IgD-negative memory B cell (primary cell): ENCODE measurements at regions not wholly inside any gene's neighbourhood (a gene's known extent, or its start where the extent isn't known, plus 50 kb on each side); places are given as distances from the start of the nearest gene placed in this dataset.

Source experiments
- H3K27ac Mint-ChIP-seq, 3 donors: one replicate each; pipeline ENCODE4 v1.8.0; 2020 to 2022; ENCODE audit warnings: mild to moderate bottlenecking in 3 of 3, mixed read lengths in 3 of 3, moderate library complexity in 1 of 3
- H3K27me3 Mint-ChIP-seq: one replicate; pipeline ENCODE4 v1.8.0; 2021; ENCODE audit warnings: mixed read lengths
- H3K36me3 Mint-ChIP-seq: one replicate; pipeline ENCODE4 v1.8.0; 2020; ENCODE audit warnings: mild to moderate bottlenecking, mixed read lengths
- H3K4me1 Mint-ChIP-seq, 3 donors: one replicate each; pipeline ENCODE4 v1.8.0; 2020 to 2022; ENCODE audit warnings: mixed read lengths in 3 of 3, mild to moderate bottlenecking in 1 of 3
- H3K4me3 Mint-ChIP-seq, 4 donors: one replicate each; pipeline ENCODE4 v1.8.0; 2020 to 2022; ENCODE audit warnings: mild to moderate bottlenecking in 4 of 4, mixed read lengths in 4 of 4, moderate library complexity in 3 of 4
- H3K9me3 Mint-ChIP-seq, 3 donors: one replicate each; pipeline ENCODE4 v1.8.0; 2020 to 2021; ENCODE audit warnings: mixed read lengths in 3 of 3, mild to moderate bottlenecking in 1 of 3

DNA sequence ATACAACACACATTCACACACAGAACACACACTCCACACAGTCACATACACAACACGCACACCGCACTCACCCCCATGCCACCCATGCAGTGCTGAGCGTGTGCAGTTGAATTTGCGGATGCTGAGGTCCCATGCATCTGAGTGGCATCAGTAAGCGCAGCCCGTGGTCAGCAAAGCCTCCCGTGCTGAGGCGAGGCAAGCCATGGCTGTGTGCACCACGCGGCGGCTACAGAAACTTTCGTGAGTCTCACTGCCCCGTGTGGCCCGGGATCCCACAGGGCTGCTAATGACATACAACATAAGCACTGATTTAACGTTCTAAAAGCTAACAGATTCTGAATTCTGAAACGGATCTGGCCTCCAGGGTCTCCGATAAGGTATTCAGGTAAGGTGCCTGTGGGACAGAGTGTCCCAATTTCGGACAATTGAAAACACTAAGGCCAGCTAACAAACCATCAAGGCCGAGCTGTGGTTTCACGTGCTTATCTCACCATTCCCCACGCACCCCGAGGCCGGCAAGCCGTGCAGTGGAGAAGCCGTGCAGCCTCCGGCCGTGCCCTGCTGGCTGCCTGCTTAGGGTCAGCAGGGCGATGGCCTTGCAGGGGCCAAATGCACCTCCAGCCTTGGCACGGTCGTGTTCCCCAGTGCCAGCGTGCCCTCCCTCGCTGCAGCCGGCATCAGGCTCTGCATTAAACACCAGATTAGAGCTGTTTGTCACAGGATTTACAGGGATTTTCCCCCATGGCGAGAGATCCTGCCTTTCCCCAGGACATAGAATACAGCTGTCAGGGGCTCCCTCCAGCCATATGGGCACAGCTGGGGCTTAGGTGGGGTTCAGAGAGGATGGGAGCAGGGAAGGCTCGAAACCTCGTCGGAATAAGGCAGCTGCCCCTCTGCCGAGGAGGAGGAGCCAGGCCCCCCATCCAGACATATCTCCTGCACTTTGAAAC is 191.7 kb downstream of the C16orf95 start:
- no peaks in the 10 kb centered on the region for H3K36me3 Mint-ChIP-seq
- peaks cover 3% of the 10 kb centered on the region for H3K27me3 Mint-ChIP-seq
- H3K27ac Mint-ChIP-seq = no peak overlapping the region
- no peaks in the 10 kb centered on the region for H3K4me1 Mint-ChIP-seq
- no peak overlapping the region for H3K4me3 Mint-ChIP-seq
- H3K9me3 Mint-ChIP-seq = peaks cover 2 to 7% (median 3%) of the 10 kb centered on the region in 3 donors

DNA sequence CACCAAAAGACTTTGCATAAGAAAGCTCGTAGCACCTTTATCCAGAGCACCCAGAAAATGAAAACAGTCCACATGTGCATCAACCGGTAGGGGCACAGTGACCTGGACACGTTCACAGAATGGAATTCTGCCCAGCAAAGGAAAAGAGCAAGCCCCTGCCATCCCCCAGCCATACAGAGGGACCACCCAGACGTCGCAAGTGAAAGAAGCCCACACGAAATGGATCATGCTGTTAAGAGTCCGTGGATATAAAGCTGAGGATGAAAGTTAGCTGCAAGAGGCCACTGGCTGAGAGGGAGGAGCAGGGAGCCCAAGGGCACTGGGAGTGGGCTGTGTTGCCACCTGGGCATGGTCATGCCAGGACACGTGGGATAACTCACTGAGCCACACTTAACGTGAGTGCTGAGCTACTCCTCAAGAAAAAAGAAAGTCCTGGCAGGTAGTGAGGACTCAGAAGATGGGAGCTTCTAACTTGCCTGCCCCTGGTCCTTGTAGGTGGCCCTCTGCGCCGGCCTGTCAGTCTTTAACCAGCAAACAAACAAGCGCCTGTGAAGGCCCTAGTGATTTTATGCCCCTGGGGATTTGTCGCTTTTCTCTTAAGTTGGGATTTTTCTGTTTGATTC is 190.7 kb downstream of the C16orf95 start:
- peaks cover 3% of the 10 kb centered on the region for H3K27me3 Mint-ChIP-seq
- H3K4me3 Mint-ChIP-seq = no peak overlapping the region
- no peak overlapping the region for H3K27ac Mint-ChIP-seq
- H3K9me3 Mint-ChIP-seq = peaks cover 2 to 7% (median 3%) of the 10 kb centered on the region in 3 donors
- H3K36me3 Mint-ChIP-seq = peaks cover 2% of the 10 kb centered on the region
- no peaks in the 10 kb centered on the region for H3K4me1 Mint-ChIP-seq

DNA sequence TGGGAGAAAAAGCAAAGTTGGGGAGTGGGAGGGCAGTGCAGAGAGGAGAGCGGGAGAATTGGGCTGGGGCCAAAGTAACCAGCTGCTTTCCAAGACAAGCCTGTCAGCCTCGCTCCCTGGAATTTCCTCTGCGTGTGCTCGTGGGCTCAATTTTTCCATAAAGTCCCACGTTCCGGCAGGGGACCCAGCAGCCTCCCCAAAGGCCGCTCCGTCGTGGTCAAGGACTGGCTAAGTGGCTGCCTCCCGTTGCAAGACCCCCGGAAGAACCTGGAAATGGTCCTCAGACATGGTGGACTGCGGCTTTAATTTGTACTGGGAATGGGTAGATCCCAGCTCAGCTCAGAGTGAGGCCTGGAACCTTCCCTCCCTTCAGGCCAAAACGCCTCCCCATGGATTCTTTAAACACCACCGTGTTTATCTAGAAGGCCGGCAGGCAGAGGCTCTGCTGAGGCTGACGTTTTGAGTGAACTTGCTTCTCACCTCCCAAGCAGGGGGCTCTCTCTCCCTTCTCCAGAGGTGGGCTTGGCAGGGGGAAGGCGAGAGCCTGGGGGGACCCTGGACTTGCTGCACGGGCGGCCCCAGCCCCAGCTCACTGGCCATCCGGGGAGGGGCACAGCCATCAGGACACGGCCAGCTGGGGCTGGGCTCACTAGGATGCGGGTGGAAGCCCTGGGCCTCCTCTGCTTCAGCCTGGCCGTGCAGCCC is 190.0 kb downstream of the C16orf95 start:
- Mint-ChIP-seq H3K36me3 (peaks cover 2% of the 10 kb centered on the region), H3K27ac (no peak overlapping the region), H3K4me1 (no peaks in the 10 kb centered on the region), H3K27me3 (peaks cover 3% of the 10 kb centered on the region), H3K9me3 (peaks cover 2 to 7% (median 3%) of the 10 kb centered on the region in 3 donors), H3K4me3 (no peak overlapping the region)

DNA sequence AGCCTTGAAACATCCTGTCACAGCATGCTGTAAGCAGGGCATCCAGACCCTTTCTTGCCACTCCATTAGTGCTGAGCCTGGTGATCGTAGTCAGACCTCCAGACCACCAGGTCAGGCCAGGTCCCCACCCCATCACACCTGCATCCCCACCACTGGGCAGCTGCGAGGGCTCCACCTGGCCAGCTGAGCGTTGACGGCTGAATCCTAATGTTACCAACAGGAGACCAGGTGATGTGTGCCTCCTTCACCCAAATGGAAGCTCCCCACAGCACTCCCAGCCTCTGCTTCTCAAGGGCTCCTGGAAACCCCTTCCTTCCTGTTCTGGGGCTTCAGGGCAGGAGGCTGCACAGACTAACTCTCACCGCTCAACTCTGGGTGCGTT is 189.4 kb downstream of the C16orf95 start:
- Mint-ChIP-seq H3K4me1 (no peaks in the 10 kb centered on the region), H3K27me3 (peaks cover 3% of the 10 kb centered on the region), H3K36me3 (peaks cover 2% of the 10 kb centered on the region), H3K4me3 (no peak overlapping the region), H3K9me3 (peaks cover 2 to 7% (median 3%) of the 10 kb centered on the region in 3 donors), H3K27ac (no peak overlapping the region)

DNA sequence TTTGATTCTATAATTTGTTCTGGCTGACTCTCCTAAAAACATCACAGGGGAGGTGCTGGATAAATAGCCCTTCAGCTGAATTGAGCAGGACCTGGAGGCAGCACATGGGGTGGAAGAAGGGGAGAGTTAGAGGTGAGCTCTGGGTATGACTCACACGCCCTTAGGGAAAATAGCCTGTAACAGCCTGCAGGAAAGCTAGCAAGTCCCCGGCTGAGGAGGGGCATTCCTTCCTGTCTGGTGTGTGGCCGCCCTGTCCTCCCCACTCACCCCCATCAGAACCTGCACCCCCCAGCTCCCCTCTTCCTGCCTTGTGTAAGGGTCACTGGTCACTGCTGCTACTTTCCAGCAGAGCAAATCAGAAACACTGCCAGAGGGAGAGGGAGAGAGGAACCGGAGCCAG is 187.4 kb downstream of the C16orf95 start:
- peaks cover 1 to 7% (median 2%) of the 10 kb centered on the region in 3 donors for H3K9me3 Mint-ChIP-seq

DNA sequence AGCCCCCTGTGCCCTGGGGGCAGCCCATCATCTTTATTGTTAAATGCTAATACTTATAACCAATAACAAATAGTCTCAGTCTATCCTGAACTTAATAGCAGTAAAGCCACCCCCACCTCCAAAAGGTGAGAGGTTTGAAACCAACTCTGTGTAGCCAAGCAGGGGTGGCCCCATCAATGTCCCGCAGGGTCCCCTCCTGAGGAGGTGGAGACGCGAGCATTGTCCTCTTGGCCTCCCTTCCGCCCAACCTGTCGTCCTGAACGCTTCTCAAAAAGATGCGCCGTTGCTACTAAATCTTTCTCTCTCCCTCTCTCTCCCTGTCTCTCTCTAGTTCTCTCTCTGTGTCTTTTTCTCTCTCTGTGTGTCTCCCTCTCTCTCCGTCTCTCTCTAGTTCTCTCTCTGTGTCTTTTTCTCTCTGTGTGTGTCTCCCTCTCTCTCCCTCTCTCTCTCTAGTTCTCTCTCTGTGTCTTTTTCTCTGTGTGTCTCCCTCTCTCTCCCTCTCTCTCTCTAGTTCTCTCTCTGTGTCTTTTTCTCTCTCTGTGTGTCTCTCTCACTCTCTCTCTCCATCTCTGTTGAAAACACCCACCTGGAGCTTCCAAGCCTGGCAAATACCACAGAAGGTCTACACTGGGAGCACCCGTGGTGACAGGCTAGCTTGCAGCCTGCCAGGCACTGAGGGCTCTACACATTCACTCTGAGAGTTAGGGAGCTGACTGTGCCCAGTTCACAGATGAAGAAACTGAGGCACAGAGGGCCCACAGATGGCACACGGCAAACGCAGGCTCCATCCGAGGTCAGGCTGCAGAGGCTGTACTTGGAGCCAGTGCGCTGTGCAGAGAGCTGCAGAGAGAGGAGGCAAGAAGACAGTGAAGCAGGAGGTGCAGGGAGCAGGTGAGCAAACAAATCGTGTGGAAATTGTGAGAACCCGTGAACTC is 185.9 kb downstream of the C16orf95 start:
- H3K9me3 Mint-ChIP-seq = peaks cover 1 to 7% (median 2%) of the 10 kb centered on the region in 3 donors
- H3K27ac Mint-ChIP-seq = no peak overlapping the region
- H3K4me3 Mint-ChIP-seq = no peak overlapping the region
- H3K27me3 Mint-ChIP-seq = peaks cover 6% of the 10 kb centered on the region
- H3K4me1 Mint-ChIP-seq = peaks cover 0 to 1% (median 0%) of the 10 kb centered on the region in 3 donors
- H3K36me3 Mint-ChIP-seq = peaks cover 6% of the 10 kb centered on the region

More for the DNA sequence above, 187.4 kb downstream of the C16orf95 start:
- H3K27me3 Mint-ChIP-seq = peaks cover 6% of the 10 kb centered on the region
- peaks cover 6% of the 10 kb centered on the region for H3K36me3 Mint-ChIP-seq
- H3K4me1 Mint-ChIP-seq = peaks cover 0 to 1% (median 0%) of the 10 kb centered on the region in 3 donors
- no peak overlapping the region for H3K4me3 Mint-ChIP-seq
- no peak overlapping the region for H3K27ac Mint-ChIP-seq

DNA sequence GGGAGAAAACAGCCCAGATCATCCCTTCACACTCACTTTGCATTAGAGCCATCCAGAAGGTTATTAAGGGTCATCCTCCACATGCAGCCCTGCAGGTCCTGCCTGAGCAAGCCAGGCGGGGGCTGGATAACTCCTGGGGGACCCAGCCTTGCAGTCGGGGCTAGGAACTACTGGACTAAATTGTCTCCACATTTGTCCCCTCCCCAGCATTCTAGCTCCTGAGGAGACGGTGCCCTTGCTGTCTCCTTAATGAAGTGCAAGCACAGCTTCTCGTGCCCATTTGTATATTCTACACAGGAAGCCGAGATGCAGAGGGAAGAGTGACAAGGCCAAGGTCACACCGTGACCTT is 185.2 kb downstream of the C16orf95 start:
- Mint-ChIP-seq H3K27me3 (peaks cover 6% of the 10 kb centered on the region), H3K4me1 (peaks cover 0 to 1% (median 0%) of the 10 kb centered on the region in 3 donors), H3K27ac (peak overlapping the region in 1 of 3 donors; percentile 39), H3K4me3 (no peak overlapping the region), H3K36me3 (peaks cover 6% of the 10 kb centered on the region), H3K9me3 (peaks cover 1 to 10% (median 2%) of the 10 kb centered on the region in 3 donors)

DNA sequence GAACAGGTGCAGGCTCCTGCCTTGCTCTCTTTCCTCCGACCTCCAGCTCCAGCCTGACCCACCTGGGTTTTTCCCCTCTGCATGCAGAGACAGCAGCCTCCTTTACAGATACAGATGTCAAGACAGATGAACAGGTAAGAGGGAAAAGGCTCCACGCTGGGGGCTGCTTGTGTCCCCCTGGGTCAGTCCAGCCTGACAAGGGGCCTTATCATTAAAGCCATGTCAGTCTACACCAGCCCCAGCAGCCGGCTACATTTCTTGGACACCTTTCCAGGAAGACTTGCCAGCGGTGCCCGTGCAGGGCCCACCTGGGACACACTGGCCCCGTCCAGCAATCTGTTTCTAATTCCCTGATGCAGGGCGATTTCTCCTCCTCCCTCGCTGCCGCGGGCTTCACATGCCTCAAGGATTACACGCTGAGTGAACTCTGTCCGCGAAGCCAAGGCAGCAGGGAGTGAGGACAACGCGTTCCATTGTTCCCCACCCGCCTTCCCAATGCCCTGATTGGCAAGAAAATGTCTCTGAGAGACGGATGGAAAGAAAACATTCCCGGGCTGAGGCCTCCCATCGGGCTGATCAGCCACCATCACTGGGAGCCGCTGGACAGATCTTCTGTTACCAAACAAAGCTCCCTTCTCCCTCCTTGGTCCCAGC is 184.7 kb downstream of the C16orf95 start:
- peaks cover 6% of the 10 kb centered on the region for H3K27me3 Mint-ChIP-seq
- peaks cover 6% of the 10 kb centered on the region for H3K36me3 Mint-ChIP-seq
- H3K4me3 Mint-ChIP-seq = no peak overlapping the region
- H3K9me3 Mint-ChIP-seq = peaks cover 1 to 10% (median 2%) of the 10 kb centered on the region in 3 donors
- peaks cover 0 to 1% (median 0%) of the 10 kb centered on the region in 3 donors for H3K4me1 Mint-ChIP-seq
- peak overlapping the region in 1 of 3 donors; percentile 39 for H3K27ac Mint-ChIP-seq

DNA sequence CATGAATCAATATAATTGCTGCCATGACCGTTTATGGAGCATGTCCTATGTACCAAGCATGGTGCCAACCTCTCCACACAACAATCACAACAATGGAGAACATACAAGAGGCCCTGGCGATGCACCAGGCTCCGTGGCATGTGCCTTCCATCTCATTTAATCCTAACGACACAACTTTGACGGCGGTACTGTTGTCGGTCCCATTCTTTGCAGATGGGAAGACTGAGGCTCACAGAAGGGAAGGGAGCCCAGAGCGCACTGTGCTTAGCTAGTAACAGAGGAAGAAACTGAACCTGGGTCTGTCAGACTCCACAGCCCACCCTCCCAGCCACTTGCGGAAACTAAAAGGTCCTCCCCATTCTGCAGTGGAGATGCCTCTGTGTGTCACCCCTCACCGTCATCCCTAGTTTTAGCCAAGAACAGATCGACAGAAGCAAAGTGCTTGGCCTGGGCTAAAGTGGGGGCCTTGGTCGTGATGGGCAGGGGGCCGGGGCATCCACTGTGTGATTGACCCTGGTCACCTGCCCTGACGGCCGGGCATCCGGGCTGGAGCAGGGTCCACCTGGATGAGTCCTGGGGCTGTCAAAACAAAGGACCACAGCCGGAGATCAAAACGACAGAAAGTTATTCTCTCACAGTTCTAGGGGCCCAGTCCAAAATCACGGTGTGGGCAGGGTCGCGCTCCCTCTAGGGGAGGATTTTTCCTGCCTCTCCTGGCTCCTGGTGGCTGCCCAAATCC is 183.9 kb downstream of the C16orf95 start:
- peaks cover 6% of the 10 kb centered on the region for H3K27me3 Mint-ChIP-seq

DNA sequence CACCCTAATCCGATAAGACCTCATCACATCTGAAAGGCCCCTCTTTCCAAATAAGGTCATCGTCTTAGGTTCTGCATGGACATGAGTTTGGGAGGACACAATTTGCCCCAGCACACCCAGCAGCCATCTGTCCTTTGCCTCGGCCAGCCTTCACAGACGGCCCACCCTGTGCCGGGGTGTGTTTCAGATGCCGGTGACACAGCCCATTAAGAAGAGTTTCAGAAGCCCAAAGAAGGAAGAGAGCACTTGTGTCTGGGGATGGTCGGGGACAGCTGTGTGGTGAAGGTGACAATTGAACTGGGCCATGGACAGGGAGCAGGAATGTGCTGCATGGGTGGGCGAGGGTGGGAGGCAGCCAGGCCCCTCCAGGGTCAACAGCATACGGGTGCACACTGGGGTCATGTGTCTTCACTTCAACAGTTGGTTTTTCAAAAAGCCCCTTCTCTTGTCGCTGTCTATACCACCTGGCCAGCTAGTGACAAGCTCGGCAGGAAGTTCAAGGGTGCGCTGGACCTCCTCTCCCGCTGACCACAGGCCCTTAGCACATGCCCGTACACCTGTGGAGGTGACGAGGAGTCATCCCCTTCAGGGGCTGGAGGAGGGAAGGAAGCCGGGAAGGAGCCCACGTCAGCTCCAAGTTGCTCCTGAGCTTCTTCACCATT is 183.1 kb downstream of the C16orf95 start:
- H3K27ac Mint-ChIP-seq = no peak overlapping the region
- no peak overlapping the region for H3K4me3 Mint-ChIP-seq
- peaks cover 0 to 8% (median under 1%) of the 10 kb centered on the region in 3 donors for H3K9me3 Mint-ChIP-seq
- peaks cover 6% of the 10 kb centered on the region for H3K36me3 Mint-ChIP-seq
- peaks cover 3% of the 10 kb centered on the region for H3K27me3 Mint-ChIP-seq
- H3K4me1 Mint-ChIP-seq = peaks cover 0 to 1% (median 0%) of the 10 kb centered on the region in 3 donors

More for the DNA sequence above, 183.9 kb downstream of the C16orf95 start:
- Mint-ChIP-seq H3K4me3 (no peak overlapping the region), H3K36me3 (peaks cover 6% of the 10 kb centered on the region), H3K9me3 (peaks cover 1 to 10% (median 2%) of the 10 kb centered on the region in 3 donors), H3K4me1 (peaks cover 0 to 1% (median 0%) of the 10 kb centered on the region in 3 donors), H3K27ac (no peak overlapping the region)

DNA sequence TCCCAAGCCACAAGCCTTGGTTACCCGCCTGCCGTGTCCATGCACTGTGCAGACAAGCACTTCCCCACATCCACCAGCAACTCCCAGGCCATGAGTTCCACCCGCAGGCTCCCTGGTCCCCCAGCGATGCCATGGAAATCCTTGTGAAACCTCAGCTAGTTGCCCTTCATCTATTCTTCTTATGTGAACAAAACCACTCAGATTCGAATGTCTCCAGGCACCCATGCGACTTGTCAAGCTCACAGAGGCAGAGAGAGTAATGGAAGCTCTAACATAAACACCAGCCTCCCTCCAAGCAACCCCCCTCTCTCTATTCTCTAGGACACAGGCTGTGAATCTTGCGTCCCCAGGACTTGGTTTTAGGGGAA is 182.6 kb downstream of the C16orf95 start:
- Mint-ChIP-seq H3K9me3 (peaks cover 0 to 4% (median 0%) of the 10 kb centered on the region in 3 donors), H3K36me3 (peaks cover 6% of the 10 kb centered on the region), H3K4me3 (no peak overlapping the region), H3K27ac (no peak overlapping the region), H3K4me1 (peaks cover 0 to 1% (median 0%) of the 10 kb centered on the region in 3 donors), H3K27me3 (peaks cover 2% of the 10 kb centered on the region)

DNA sequence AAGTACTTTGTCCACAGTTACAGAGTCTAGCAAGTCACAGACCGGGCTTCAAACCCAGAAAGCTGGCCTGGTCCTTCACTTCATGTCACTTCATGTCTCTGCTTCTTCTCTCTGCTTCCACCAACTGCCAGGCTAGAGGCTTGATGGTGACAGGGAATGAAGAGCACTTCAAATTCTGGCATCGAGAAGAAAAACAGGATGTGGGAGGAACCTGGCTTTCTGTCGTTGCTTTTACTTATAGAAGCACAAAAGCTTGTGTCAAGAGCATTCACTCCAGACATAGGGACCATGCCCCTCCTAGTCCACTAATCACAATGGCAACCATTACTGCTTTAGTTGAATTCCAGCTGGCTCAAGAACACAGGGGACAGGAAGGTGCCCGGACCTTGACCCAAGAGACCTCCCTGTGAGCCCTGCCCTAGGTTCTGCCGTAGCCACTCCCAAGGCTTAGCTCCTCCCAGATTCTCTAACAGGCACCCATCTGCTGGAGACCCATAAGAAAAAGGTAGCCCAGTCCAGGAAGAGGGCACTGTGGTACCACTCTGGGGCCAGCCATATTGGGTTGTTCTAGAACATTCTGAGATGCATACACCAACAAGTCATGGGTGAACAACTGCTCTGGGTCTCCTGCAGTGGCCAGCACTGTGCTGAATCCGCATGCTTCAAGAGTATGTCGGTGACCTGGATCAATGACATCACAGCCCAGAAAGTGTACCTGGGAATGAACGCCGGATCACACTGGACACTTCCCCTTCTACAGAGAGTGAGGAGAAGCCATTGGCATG is 181.8 kb downstream of the C16orf95 start:
- Mint-ChIP-seq H3K36me3 (peaks cover 6% of the 10 kb centered on the region), H3K9me3 (peaks cover 0 to 4% (median 0%) of the 10 kb centered on the region in 3 donors), H3K4me1 (peaks cover 0 to 1% (median 0%) of the 10 kb centered on the region in 3 donors), H3K4me3 (peak overlapping the region in 1 of 4 donors; percentile 56), H3K27ac (no peak overlapping the region), H3K27me3 (peaks cover 2% of the 10 kb centered on the region)
